Retinal pigment epithelial cell (primary cell): ENCODE measurements at regions not wholly inside any gene's neighbourhood (a gene's known extent, or its start where the extent isn't known, plus 50 kb on each side); places are given as distances from the start of the nearest gene placed in this dataset.

Experiments
- DNase-seq: peaks from one replicate; pipeline ENCODE4 v3.0.0-alpha.2; 2010; ENCODE audit warnings: low read depth
- H3K4me3 ChIP-seq: 2 replicates; pipeline ENCODE4 v1.5.1; 2011; ENCODE audit warnings: mild to moderate bottlenecking, low read length, control low read depth, moderate library complexity
- CTCF ChIP-seq: conservative IDR thresholded peaks from 2 replicates; pipeline ENCODE4 v1.5.1; 2011; ENCODE audit warnings: low read depth, low read length, control low read depth, inconsistent platforms

- H3K4me3 ChIP-seq = no peak overlapping the region
- DNase-seq = no peak
- TF ChIP-seq CTCF = no peak
Measured at GRCh38 chr2:62439425-62439824, 66.6 kb downstream of the TMEM17 start.

GRCh38 chr2:62437785-62438184, 68.2 kb downstream of the TMEM17 start:
- TF ChIP-seq CTCF = no peak
- no peak overlapping the region for H3K4me3 ChIP-seq
- no peak for DNase-seq

GRCh38 chr2:62435720-62436119, 70.3 kb downstream of the TMEM17 start:
- no peak for TF ChIP-seq CTCF
- H3K4me3 ChIP-seq = no peak overlapping the region
- DNase-seq = no peak

- TF ChIP-seq CTCF = no peak
- H3K4me3 ChIP-seq = no peak overlapping the region
- no peak for DNase-seq
Measured at GRCh38 chr2:62432407-62432806, 73.6 kb downstream of the TMEM17 start.

GRCh38 chr2:62431512-62431911, 74.5 kb downstream of the TMEM17 start:
- H3K4me3 ChIP-seq = no peak overlapping the region
- no peak for DNase-seq
- no peak for TF ChIP-seq CTCF

- TF ChIP-seq CTCF = no peak
- H3K4me3 ChIP-seq = no peak overlapping the region
- no peak for DNase-seq
Measured at GRCh38 chr2:62430146-62430545, 75.8 kb downstream of the TMEM17 start.

- DNase-seq = no peak
- no peak for TF ChIP-seq CTCF
Measured at GRCh38 chr2:62427146-62427545, 78.8 kb downstream of the TMEM17 start.

More at GRCh38 chr2:62427146-62427545, 78.8 kb downstream of the TMEM17 start:
- no peak overlapping the region for H3K4me3 ChIP-seq
